Ishikawa (cell line): ENCODE measurements at regions not wholly inside any gene's neighbourhood (a gene's known extent, or its start where the extent isn't known, plus 50 kb on each side); places are given as distances from the start of the nearest gene placed in this dataset.

Experiments used
- CEBPB ChIP-seq: IDR thresholded peaks from 2 replicates; pipeline ENCODE4 v1.6.1; 2012
- CREB1 ChIP-seq: IDR thresholded peaks from 2 replicates; pipeline ENCODE4 v1.6.1; 2012; ENCODE audit warnings: low read depth
- EGR1 ChIP-seq: IDR thresholded peaks from 2 replicates; pipeline ENCODE4 v1.6.1; 2012
- EP300 ChIP-seq: IDR thresholded peaks from 2 replicates; pipeline ENCODE4 v1.6.1; 2012; ENCODE audit warnings: borderline replicate concordance
- FOXM1 ChIP-seq: IDR thresholded peaks from 2 replicates; pipeline ENCODE4 v1.6.1; 2012; ENCODE audit warnings: low read depth, borderline replicate concordance
- MAX ChIP-seq: IDR thresholded peaks from 2 replicates; pipeline ENCODE4 v1.6.1; 2012
- NFIC ChIP-seq: IDR thresholded peaks from 2 replicates; pipeline ENCODE4 v1.6.1; 2012
- RAD21 ChIP-seq: IDR thresholded peaks from 2 replicates; pipeline ENCODE4 v1.6.1; 2012; ENCODE audit warnings: low read depth
- REST ChIP-seq: IDR thresholded peaks from 2 replicates; pipeline ENCODE4 v1.6.1; 2012; ENCODE audit warnings: low read depth, mild to moderate bottlenecking
- TAF1 ChIP-seq: IDR thresholded peaks from 2 replicates; pipeline ENCODE4 v1.6.1; 2012; ENCODE audit warnings: low read depth, mild to moderate bottlenecking
- TCF12 ChIP-seq: IDR thresholded peaks from 2 replicates; pipeline ENCODE4 v1.6.1; 2012; ENCODE audit warnings: low read depth
- TEAD4 ChIP-seq: IDR thresholded peaks from 2 replicates; pipeline ENCODE4 v1.6.1; 2012
- USF1 ChIP-seq: IDR thresholded peaks from 2 replicates; pipeline ENCODE4 v1.6.1; 2012
- YY1 ChIP-seq: IDR thresholded peaks from 2 replicates; pipeline ENCODE4 v1.6.1; 2012; ENCODE audit warnings: low read depth
- ZBTB7A ChIP-seq: IDR thresholded peaks from 2 replicates; pipeline ENCODE4 v1.6.1; 2012; ENCODE audit warnings: low read depth

GRCh38 chr3:3303636-3304035 lies 124.1 kb upstream of the CRBN start:
- no peak for TF ChIP-seq EGR1
- no peak for TF ChIP-seq TAF1
- no peak for TF ChIP-seq EP300
- TF ChIP-seq TEAD4 = no peak
- TF ChIP-seq REST = no peak
- TF ChIP-seq FOXM1 = no peak

GRCh38 chr3:3302964-3303363 lies 123.5 kb upstream of the CRBN start:
- TF ChIP-seq TCF12 (no peak), FOXM1 (no peak), RAD21 (no peak), YY1 (no peak), REST (no peak), CEBPB (no peak), NFIC (no peak), CREB1 (no peak)

GRCh38 chr3:3301476-3301875 lies 122.0 kb upstream of the CRBN start:
- TF ChIP-seq FOXM1 (no peak), TAF1 (no peak), CEBPB (no peak), TCF12 (no peak), USF1 (no peak), MAX (no peak), NFIC (no peak), REST (no peak), TEAD4 (no peak), EGR1 (no peak), EP300 (no peak), ZBTB7A (no peak), RAD21 (no peak), YY1 (no peak), CREB1 (no peak)

GRCh38 chr3:3296979-3297381 lies 117.5 kb upstream of the CRBN start:
- no peak for TF ChIP-seq TCF12
- TF ChIP-seq TAF1 = no peak
- no peak for TF ChIP-seq NFIC
- no peak for TF ChIP-seq FOXM1
- no peak for TF ChIP-seq YY1
- TF ChIP-seq TEAD4 = no peak
- TF ChIP-seq REST = no peak
- TF ChIP-seq EP300 = no peak
- TF ChIP-seq EGR1 = no peak
- TF ChIP-seq CEBPB = no peak
- TF ChIP-seq USF1 = no peak
- no peak for TF ChIP-seq ZBTB7A
- no peak for TF ChIP-seq RAD21
- no peak for TF ChIP-seq MAX
- no peak for TF ChIP-seq CREB1
